Stimulated activated memory B cell treated with anti-CD40 and anti-IgM and Interleukin-4, amounts not matched to agents 10 μg/mL and 1 μg/mL and 100 μg/mL, for 72 hours (primary cell): ENCODE measurements at regions not wholly inside any gene's neighbourhood (a gene's known extent, or its start where the extent isn't known, plus 50 kb on each side); places are given as distances from the start of the nearest gene placed in this dataset.
"Not testable (repeated sequence)": the region's sequence is repeated elsewhere in the genome, so short reads cannot be mapped to it uniquely, and the experiment has no call there.

Experiments used
- ATAC-seq: fragments of 150-1000 bp; cut with Tn5 transposase; 2 replicates; pipeline ENCODE4 v1.10.0; 2021
- H3K27ac Mint-ChIP-seq: one replicate; pipeline ENCODE4 v1.8.0; 2022; ENCODE audit warnings: mild to moderate bottlenecking, mixed read lengths
- H3K27me3 Mint-ChIP-seq: one replicate; pipeline ENCODE4 v1.8.0; 2022; ENCODE audit warnings: mixed read lengths
- H3K36me3 Mint-ChIP-seq: one replicate; pipeline ENCODE4 v1.8.0; 2022; ENCODE audit warnings: mixed read lengths
- H3K4me1 Mint-ChIP-seq: one replicate; pipeline ENCODE4 v1.8.0; 2022; ENCODE audit warnings: mixed read lengths
- H3K4me3 Mint-ChIP-seq: one replicate; pipeline ENCODE4 v1.8.0; 2022; ENCODE audit warnings: mild to moderate bottlenecking, moderate library complexity, mixed read lengths
- H3K9me3 Mint-ChIP-seq: one replicate; pipeline ENCODE4 v1.8.0; 2022; ENCODE audit warnings: mixed read lengths

DNA sequence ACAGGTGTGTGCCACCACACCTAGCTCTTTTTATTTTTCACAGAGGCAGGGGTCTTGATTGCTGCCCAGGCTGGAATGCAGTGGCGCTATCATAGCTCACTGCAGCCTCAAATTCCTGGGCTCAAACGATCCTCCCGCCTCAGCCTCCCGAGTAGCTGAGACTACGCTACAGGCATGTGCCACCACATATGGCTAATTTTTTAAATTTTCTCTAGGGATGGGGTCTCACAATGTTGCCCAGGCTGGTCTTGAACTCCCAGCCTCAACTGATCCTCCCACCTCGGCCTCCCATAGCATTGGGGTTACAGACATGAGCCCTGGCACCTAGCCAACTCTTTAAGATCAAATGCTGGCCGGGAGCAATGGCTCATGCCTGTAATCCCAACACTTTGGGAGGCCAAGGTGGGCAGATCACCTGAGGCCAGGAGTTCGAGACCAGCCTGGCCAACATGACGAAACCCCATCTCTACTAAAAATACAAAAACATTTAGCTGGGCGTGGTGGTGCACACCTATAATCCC, 50.6 kb upstream of the MYL10 start:
- not testable (repeated sequence) for ATAC-seq, H3K4me1 Mint-ChIP-seq, H3K4me3 Mint-ChIP-seq, H3K9me3 Mint-ChIP-seq, H3K27ac Mint-ChIP-seq, H3K36me3 Mint-ChIP-seq
- H3K27me3 Mint-ChIP-seq: peaks cover 12% of the 10 kb centered on the region

DNA sequence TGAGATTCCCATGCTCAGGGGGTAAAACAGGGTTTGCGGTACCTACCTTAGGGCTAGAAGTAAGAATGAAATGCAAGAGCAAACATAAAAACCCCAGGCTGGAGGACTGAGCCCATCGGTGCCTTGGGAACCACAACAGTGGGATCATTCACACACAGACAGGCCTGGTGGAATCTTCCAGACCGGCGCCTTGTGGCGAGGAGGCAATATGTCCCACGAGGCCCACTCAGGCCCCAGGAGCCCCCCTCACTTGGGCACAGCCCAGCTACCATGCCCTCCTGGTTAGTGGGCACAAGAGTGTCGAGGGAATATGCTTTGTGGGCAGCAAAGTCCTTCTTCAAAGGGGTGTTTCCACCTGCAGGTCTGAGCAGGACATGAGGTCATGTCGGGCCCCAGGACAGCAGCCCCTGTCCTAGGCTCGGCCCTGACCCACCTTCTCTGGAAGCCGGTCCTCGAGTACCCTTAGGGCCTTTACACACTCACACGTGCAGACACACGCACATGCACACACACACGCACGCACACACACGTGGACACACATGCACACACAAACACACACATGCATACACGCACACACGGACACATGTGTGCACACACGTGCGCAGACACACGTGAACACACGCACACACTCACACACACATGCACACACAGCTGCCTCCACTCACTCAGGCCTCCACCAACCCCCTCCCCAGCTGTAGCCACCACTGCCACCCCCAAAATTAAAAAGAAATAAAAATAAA, 51.5 kb upstream of the MYL10 start:
- no peaks in the 10 kb centered on the region for H3K9me3 Mint-ChIP-seq
- no peak overlapping the region for H3K27ac Mint-ChIP-seq
- H3K36me3 Mint-ChIP-seq: no peaks in the 10 kb centered on the region
- no peak for ATAC-seq
- H3K4me1 Mint-ChIP-seq: no peaks in the 10 kb centered on the region
- peaks cover 12% of the 10 kb centered on the region for H3K27me3 Mint-ChIP-seq
- no peak overlapping the region for H3K4me3 Mint-ChIP-seq

DNA sequence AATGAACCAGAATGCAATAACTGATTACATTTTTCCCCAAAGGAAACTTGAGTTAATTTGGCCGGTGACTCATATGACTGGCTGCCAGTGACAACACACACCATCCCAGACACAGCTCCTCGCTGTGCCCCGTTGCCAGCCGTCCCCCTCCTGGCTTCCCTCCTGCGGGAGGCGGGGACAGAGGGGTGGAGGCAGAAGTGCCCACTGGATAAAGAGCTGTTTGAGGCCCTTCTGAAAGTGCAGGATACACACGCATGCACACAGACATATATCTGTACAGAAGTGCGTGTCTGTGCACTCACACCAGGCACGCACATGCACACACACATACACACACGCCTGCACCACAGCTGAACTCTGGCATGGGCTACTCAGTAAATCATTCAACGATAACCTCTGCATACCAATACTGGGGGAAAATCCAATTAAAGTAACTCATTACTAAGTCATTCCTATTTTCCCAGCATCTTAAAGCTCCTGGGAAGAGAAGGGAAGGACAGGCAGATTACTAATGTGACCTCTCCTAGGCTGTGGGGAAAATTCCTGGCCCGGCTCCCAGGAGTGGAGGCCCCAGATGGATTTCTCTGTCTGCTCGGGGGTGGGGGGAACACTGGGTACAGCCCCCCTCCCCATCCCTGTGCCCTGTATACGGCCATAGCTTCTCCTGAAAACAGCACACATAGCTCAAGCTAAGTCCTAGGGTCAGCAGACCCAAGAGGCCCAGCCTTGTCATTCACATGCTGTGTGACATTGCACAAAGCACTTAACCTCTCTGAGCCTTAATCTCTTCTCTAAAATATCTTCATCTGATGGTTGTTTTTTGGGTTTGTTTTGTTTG, 52.3 kb upstream of the MYL10 start:
- no peaks in the 10 kb centered on the region for H3K36me3 Mint-ChIP-seq
- no peak overlapping the region for H3K4me3 Mint-ChIP-seq
- peaks cover 12% of the 10 kb centered on the region for H3K27me3 Mint-ChIP-seq
- H3K27ac Mint-ChIP-seq: no peak overlapping the region
- no peaks in the 10 kb centered on the region for H3K9me3 Mint-ChIP-seq
- no peaks in the 10 kb centered on the region for H3K4me1 Mint-ChIP-seq
- no peak for ATAC-seq

DNA sequence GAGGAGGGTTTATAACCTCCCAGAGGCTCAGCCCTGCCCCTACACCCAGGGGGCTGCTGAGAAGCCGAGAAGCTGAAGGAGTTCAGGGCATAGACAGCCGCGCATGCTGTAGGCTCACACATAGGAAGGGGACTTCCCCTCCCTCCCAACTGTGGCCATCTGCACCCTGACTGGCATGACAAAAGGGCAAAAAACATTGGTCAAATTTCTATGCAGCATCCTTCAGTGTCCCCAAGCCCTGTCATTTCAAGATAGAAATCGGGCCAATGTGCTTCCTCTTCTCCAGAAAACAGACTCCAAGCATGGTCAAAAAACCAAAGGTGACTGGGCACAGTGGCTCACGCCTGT, 55.9 kb upstream of the MYL10 start:
- no peak overlapping the region for H3K27ac Mint-ChIP-seq
- peaks cover 12% of the 10 kb centered on the region for H3K27me3 Mint-ChIP-seq
- peak; percentile 25 for ATAC-seq
- no peaks in the 10 kb centered on the region for H3K4me1 Mint-ChIP-seq
- no peaks in the 10 kb centered on the region for H3K36me3 Mint-ChIP-seq
- H3K4me3 Mint-ChIP-seq: no peak overlapping the region
- H3K9me3 Mint-ChIP-seq: no peaks in the 10 kb centered on the region

DNA sequence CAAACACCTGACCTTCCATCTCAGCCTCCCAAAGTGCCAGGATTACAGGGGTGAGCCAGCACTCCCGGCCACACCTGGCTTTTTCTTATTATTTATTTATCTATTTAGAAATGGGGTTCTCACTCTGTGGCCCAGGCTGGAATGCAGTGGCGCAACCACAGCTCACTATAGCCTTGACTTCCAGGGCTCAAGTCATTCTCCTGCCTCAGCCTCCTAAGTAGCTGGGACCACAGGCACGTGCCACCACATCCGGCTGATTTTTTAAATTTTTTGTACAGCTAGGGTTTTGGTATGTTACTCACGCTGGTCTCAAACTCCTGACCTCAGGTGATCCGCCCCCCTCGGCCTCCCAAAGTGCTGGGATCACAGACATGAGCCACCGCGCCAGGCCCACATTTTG, 56.9 kb upstream of the MYL10 start:
- no peak overlapping the region for H3K4me3 Mint-ChIP-seq
- ATAC-seq: no peak
- no peaks in the 10 kb centered on the region for H3K9me3 Mint-ChIP-seq
- no peaks in the 10 kb centered on the region for H3K4me1 Mint-ChIP-seq
- peaks cover 12% of the 10 kb centered on the region for H3K27me3 Mint-ChIP-seq
- no peak overlapping the region for H3K27ac Mint-ChIP-seq
- H3K36me3 Mint-ChIP-seq: no peaks in the 10 kb centered on the region

DNA sequence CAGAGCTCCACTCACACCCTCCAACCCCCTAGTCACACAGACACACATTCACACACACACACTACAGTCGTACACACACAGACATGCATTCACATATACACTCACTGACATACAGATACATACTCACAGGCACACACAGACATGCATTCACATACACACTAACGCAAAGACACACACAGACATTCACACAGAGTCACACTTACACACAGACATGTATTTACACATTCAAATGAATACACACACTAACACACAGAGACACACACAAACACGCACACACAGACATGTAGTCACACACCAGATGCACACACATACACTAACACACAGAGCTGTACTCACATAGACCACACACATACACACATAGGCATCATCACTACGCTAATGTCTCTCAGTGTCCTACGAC, 58.0 kb upstream of the MYL10 start:
- Mint-ChIP-seq H3K36me3 (no peaks in the 10 kb centered on the region), H3K4me1 (peaks cover 7% of the 10 kb centered on the region), H3K27me3 (peaks cover 20% of the 10 kb centered on the region), H3K4me3 (no peak overlapping the region), H3K9me3 (no peaks in the 10 kb centered on the region), H3K27ac (no peak overlapping the region)
- no peak for ATAC-seq

DNA sequence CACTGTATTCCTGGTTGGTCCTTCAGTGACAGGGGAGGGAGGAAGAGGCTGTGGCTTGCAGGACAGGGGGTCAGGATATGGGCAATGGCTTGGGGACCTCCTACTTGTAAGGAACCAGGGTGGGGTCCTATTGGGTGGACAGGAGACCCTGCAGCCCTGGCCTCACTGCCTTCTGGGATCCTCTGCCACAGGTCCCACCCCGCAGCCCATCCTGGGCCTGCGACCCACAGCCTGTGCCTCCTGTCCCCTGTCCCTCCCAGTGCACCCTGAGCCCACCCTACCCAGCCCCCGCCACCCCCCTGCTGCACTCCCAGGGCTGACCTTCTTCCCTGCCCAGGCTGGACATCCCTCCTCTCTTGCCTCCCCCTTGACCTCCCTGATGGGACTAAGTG, 58.7 kb upstream of the MYL10 start:
- Mint-ChIP-seq H3K36me3 (no peaks in the 10 kb centered on the region), H3K27ac (no peak overlapping the region), H3K27me3 (peaks cover 27% of the 10 kb centered on the region), H3K4me1 (peaks cover 10% of the 10 kb centered on the region), H3K9me3 (no peaks in the 10 kb centered on the region), H3K4me3 (no peak overlapping the region)
- ATAC-seq: no peak

DNA sequence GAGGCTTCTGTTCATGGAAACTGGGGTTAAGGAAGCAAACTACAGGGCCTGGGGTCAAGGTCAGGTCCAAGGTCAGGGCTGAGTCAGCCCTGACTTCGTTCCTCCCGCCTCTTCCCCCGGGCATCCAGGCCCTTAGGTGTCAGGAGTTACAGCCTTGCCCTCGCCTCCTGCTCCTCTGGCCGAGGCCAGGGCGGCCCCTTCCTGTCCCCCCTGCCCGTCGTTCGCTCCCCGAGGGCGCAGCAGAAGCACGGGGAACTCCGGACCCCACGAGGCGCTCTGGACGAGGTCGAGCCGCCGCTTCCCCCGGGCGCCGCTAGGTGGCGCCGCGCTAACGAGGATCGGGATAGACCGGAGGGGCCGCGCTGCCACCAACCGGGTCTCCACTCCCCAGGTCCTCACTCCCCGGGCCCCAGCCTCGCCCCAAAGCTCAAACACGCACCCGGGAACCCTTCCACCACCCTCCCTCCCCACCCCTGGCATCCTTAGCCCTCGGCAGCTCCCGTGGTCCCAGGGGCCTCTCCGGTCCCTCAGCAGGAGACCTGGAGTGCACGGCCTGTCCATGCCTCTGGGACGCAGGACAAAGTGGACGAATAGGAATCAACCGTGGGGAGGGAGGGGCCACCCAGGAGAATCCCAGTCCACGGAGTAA, 59.2 kb upstream of the MYL10 start:
- H3K27me3 Mint-ChIP-seq: peaks cover 33% of the 10 kb centered on the region
- no peak overlapping the region for H3K4me3 Mint-ChIP-seq
- peaks cover 10% of the 10 kb centered on the region for H3K4me1 Mint-ChIP-seq
- no peak overlapping the region for H3K27ac Mint-ChIP-seq
- H3K9me3 Mint-ChIP-seq: no peaks in the 10 kb centered on the region
- ATAC-seq: peak; percentile 84
- H3K36me3 Mint-ChIP-seq: no peaks in the 10 kb centered on the region

DNA sequence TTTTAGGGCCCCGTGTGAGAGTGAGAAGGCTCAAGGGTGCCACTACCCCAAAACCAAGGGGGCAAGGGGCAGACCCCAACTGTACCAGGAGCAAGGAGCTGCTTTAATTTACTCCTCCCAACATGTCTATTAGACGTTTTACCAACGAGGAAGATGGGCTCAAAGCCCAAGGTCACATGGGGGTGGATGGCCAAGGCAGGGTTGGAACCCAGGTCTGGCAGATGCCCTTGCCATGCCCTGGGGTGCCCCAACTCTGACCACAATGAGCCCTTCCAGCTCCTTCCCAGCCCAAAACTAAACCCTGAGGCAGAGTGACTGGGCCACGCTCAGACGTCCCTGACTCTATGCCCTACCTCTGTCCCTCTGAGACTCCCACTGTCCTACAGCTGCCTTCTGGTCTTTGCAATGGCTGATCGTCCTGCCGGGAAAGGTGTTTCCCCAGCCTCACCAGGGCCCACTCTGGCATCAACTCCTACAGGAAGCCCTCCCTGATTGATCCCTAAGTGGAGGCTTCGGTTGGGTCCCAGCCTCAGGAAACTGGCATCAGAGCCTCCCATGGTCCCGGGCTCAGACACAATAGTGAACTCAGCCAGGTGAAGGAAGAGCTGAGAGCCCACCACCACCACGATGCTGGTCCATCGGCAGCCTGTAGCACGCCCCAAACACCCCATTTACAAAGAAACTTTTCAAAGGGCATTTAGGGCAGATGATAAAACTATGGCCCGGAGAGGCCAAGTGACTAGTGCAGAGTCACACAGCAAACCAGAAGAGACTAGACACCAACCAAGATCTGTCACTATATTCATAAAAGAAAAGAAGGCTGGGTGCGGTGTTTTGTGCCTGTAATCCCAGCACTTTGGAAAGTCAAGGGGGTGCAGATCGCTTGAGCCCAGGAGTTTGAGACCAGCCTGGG, 60.2 kb upstream of the MYL10 start:
- no peak for ATAC-seq
- H3K9me3 Mint-ChIP-seq: no peaks in the 10 kb centered on the region
- H3K27ac Mint-ChIP-seq: no peak overlapping the region
- peaks cover 40% of the 10 kb centered on the region for H3K27me3 Mint-ChIP-seq
- H3K36me3 Mint-ChIP-seq: no peaks in the 10 kb centered on the region
- H3K4me1 Mint-ChIP-seq: peaks cover 10% of the 10 kb centered on the region
- no peak overlapping the region for H3K4me3 Mint-ChIP-seq

DNA sequence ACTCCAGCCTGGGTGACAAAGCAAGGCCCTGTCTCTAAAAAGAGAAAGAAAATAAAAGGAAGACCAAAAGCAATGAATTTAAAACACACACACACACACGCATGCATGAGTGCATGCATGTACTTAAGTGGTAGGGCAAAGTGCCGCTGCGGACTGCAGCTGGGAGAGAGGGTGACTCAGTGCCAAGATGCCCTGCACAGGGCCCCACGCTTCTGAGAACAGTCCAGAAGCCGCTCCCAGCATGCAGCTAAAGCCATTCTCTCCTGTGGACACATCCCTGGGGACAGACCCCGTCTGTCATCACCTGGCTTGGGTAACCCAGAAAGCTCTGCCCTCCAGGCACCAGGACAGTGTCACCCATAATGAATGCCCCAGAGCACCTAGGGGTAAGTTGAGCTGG, 61.0 kb upstream of the MYL10 start:
- H3K4me3 Mint-ChIP-seq: no peak overlapping the region
- no peaks in the 10 kb centered on the region for H3K36me3 Mint-ChIP-seq
- peaks cover 40% of the 10 kb centered on the region for H3K27me3 Mint-ChIP-seq
- H3K4me1 Mint-ChIP-seq: peaks cover 10% of the 10 kb centered on the region
- H3K27ac Mint-ChIP-seq: no peak overlapping the region
- ATAC-seq: no peak
- H3K9me3 Mint-ChIP-seq: no peaks in the 10 kb centered on the region

DNA sequence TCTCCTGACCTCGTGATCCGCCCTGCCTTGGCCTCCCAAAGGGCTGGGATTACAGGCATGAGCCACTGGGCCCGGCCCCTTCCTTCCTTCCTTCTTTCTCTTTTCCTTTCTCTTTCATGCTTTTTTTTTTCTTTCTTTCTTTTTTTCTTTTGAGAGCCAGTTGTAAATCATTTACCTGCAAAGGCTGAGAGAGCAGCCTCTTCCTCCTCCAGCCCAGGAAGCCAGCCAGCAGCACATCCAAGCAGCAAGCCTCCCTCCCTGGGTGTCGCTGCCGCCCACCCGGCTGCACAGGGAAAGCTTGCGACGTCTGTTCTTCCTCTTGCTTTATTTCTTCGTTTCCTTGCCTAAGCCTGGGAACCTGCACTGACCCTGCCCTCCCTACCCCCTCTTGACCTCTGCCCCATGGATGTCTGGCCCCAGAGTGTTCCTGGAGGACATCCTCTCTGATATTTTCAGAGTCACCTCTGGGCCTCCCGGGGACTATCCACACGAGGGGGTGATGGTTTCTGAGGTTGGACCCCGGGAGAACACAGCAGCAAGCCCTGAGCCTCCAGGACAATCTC, 62.8 kb upstream of the MYL10 start:
- no peaks in the 10 kb centered on the region for H3K36me3 Mint-ChIP-seq

DNA sequence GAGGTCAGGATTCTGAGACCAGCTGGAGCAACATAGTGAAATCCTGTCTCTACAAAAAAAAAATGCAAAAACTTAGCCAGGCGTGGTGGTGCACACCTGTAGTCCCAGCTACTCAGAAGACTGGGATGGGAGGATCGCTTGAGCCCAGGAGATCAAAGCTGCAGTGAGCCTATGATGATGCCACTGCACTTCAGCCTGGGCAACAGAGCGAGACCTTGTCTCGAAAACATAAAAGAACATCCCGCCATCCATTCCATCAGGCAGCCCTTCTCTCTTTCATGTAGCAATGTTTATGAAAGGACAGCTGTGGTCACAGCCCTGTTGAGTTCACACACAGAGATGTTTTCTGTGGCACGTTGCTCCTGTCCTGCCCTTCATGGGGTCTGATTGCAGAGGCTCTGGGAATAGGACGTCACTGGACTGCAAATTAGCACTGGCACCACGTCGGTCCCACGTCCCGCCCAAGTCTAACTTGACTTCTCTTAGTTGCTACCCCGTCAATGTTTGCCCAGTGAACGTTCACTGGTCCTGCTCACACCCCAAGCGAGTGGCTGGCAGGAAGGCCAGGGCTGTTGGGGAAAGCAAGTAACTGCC, 64.5 kb upstream of the MYL10 start:
- H3K27me3 Mint-ChIP-seq: peaks cover 60% of the 10 kb centered on the region
- H3K4me1 Mint-ChIP-seq: peaks cover 10% of the 10 kb centered on the region
- no peaks in the 10 kb centered on the region for H3K36me3 Mint-ChIP-seq
- ATAC-seq: no peak
- H3K4me3 Mint-ChIP-seq: no peak overlapping the region
- H3K9me3 Mint-ChIP-seq: no peaks in the 10 kb centered on the region
- H3K27ac Mint-ChIP-seq: no peak overlapping the region

More for the DNA sequence above, 62.8 kb upstream of the MYL10 start:
- Mint-ChIP-seq H3K27me3 (peaks cover 50% of the 10 kb centered on the region), H3K4me1 (peaks cover 10% of the 10 kb centered on the region), H3K9me3 (no peaks in the 10 kb centered on the region), H3K4me3 (no peak overlapping the region), H3K27ac (no peak overlapping the region)
- no peak for ATAC-seq

DNA sequence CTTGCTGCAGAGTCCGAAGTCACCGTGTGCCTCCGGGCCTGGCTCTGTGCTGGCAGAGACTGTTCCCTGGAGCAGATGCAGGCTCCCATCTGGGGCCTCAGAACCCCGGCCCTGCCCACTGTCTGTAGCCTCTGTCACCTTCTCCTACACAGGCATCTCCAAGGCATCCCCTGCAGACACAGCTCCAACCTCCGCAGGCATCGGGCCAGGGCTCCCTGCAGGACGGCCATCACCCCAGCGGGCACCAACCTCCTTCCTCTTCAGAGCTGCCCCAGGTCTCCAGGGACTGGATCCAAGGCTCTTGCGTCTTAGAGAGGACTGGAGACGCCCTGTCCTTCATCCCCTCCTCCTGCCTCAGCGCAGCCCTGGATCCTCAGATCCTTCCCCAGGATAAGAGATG, 69.9 kb upstream of the MYL10 start:
- Mint-ChIP-seq H3K4me3 (no peak overlapping the region), H3K9me3 (no peaks in the 10 kb centered on the region), H3K4me1 (no peaks in the 10 kb centered on the region), H3K27me3 (peaks cover 35% of the 10 kb centered on the region), H3K27ac (no peak overlapping the region), H3K36me3 (no peaks in the 10 kb centered on the region)
- ATAC-seq: no peak

DNA sequence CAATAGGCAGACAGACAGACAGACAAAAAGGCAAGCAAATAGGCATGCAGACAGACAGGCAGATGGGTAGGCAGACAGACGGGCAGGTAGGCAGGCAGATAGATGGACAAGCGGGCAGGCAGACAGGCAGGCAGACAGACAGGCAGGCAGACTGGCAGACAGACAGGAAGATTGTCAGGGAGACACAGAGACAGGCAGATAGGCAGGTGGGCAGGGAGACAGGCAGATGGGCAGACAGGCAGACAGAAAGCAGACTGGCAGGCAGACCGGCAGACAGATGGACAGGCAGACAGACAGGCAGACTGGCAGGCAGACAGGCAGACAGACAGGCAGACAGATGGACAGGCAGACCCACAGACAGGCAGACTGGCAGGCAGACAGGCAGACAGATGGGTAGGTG, 70.3 kb upstream of the MYL10 start:
- H3K9me3 Mint-ChIP-seq: no peaks in the 10 kb centered on the region
- H3K27ac Mint-ChIP-seq: no peak overlapping the region
- no peaks in the 10 kb centered on the region for H3K4me1 Mint-ChIP-seq
- H3K27me3 Mint-ChIP-seq: peaks cover 35% of the 10 kb centered on the region
- ATAC-seq: no peak
- no peak overlapping the region for H3K4me3 Mint-ChIP-seq
- no peaks in the 10 kb centered on the region for H3K36me3 Mint-ChIP-seq
